Activated CD4-positive, alpha-beta T cell treated with anti-CD3 and anti-CD28 coated beads for 1 hour (primary cell): ENCODE measurements at regions not wholly inside any gene's neighbourhood (a gene's known extent, or its start where the extent isn't known, plus 50 kb on each side); places are given as distances from the start of the nearest gene placed in this dataset.
"Not testable (repeated sequence)": the region's sequence is repeated elsewhere in the genome, so short reads cannot be mapped to it uniquely, and the experiment has no call there.

Experiments used
- DNase-seq: peaks from one replicate; pipeline ENCODE4 v3.0.0-alpha.2; 2020

DNA sequence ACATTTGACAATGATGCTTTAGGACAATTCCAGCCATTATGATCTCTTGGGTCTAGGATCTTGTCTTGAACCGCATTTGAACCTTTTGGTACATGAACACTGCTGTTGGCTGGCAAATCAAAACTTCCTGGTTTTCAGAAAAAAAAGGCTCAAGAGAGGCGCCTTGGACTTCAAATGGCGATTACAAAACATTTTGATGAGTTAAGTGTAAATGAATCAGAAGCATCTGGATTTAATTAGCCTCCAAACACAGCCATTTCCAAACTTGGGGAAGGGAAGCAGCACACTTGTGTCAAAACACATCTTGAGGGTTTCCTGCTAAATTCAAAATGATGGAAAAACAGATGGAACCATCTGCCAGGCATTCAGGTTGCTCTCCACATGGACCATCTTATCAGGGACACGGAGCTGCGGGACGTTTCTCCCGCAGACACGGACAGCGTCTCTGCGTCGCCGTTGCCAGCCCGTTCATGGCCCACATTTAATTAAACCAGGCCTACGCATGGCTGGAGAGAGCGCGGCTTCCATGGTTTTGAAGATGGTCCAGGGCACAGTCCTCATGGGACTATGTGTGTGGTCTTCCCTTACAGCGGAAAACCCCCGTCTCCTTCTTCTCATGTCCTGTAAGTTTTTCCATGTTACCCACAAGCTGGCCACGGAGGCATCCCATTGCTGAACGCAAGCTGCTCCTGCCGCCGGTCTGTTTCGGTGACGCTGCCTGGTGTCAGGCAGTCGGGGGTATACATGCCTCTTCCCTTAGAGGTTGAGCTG lies 55.8 kb upstream of the PTCH1 start:
- DNase-seq: no peak

DNA sequence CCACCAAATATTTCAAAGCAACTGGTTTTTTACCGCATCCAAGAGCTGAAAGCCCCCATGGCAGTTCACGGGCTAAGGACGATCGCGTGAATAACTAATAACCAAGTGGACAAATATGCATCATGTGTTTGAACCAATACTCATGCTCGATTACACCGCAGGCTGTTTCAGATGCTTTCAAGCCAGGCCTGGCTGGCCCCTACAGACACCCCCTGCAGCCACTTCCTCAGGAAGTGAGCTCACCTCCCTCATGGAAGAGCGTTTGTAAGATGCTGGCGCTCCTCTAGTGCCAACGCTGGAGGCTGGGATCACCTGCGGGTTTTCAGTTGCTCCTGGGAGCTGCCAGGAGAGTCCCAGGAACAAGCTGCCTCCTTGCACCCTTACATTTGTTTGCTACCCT lies 53.9 kb upstream of the PTCH1 start:
- no peak for DNase-seq

DNA sequence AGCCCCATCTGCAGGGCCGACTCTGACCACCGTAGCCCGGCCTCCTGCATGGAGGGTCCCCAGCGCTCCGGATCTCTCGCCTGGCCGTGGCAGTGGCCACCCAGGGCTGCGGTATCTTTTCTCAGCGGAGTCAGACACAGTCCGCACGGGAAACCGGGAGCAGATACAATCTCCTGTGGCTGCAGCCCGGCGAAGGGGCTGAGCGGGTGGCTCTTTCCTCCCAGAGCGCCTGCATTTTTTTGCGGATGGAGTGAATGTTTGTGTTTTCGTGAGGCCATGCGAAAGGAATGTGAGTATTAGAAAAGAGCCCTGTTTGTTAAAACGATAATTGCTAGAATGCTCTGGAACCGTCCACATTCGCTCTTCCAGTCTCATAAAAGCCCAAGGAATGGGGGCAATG lies 53.4 kb upstream of the PTCH1 start:
- no peak for DNase-seq

DNA sequence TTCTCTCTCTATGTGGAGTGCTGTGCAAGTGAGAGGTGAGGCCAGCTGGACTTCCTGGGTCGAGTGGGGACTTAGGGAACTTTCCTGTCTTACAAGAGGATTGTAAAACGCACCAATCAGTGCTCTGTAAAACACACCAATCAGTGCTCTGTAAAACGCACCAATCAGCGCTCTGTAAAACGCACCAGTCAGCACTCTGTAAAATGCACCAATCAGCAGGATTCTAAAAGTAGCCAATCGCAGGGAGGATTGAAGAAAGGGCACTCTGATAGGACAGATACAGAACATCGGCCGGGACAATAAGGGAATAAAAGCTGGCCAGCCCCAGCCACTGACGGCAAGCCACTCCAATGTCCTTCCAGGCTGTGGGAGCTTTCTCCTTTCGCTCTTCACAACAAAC lies 52.0 kb upstream of the PTCH1 start:
- DNase-seq: not testable (repeated sequence)
